Kidney epithelial cell (primary cell): ENCODE measurements at regions not wholly inside any gene's neighbourhood (a gene's known extent, or its start where the extent isn't known, plus 50 kb on each side); places are given as distances from the start of the nearest gene placed in this dataset.
"Not testable (repeated sequence)": the region's sequence is repeated elsewhere in the genome, so short reads cannot be mapped to it uniquely, and the experiment has no call there.

Source experiments
- DNase-seq: peaks from one replicate; pipeline ENCODE4 v3.0.0-alpha.2; 2010; ENCODE audit warnings: low read depth
- H3K27me3 ChIP-seq: 2 replicates; pipeline ENCODE4 v1.6.0; 2011; ENCODE audit warnings: low read length; ENCODE audit not compliant: control insufficient read depth, insufficient read depth
- H3K36me3 ChIP-seq: 2 replicates; pipeline ENCODE4 v1.5.1; 2011; ENCODE audit warnings: low read length; ENCODE audit not compliant: control insufficient read depth, insufficient read depth
- H3K4me3 ChIP-seq: 2 replicates; pipeline ENCODE4 v1.5.1; 2011; ENCODE audit warnings: low read depth, mild to moderate bottlenecking, control low read depth, low read length
- CTCF ChIP-seq: IDR thresholded peaks from 2 replicates; pipeline ENCODE4 v1.5.1; 2011; ENCODE audit warnings: mild to moderate bottlenecking, moderate library complexity, low read length, control low read depth, inconsistent platforms; ENCODE audit not compliant: insufficient read depth, poor library complexity, severe bottlenecking

DNA sequence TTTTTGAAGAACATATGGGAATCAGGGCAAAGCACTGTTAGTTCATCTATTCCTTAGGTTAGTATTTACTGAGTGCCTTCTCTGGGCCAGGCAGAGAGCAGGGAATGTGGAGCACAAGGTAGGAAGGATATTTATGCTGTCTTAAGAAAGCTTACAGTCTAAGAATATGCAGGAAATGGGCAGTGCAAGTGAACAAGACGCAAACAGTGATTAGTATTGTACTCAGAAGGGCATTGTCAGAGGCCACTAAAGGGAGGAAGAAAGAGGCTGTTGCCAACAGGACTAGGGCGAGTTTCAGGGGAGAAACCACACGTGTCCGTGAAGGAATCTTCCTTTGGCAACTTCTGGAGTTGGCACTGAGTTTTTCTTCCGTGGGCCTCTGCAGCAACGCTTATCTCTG is 552.8 kb upstream of the COBL start:
- Histone ChIP-seq H3K27me3 (no peaks in the 10 kb centered on the region), H3K36me3 (no peaks in the 10 kb centered on the region), H3K4me3 (no peak overlapping the region)
- DNase-seq = no peak
- no peak for TF ChIP-seq CTCF

- Histone ChIP-seq H3K27me3 (no peaks in the 10 kb centered on the region), H3K4me3 (no peak overlapping the region), H3K36me3 (no peaks in the 10 kb centered on the region)
- no peak for DNase-seq
- no peak for TF ChIP-seq CTCF
Observed at GRCh38 chr7:51867117-51867516, 550.5 kb upstream of the COBL start.

DNA sequence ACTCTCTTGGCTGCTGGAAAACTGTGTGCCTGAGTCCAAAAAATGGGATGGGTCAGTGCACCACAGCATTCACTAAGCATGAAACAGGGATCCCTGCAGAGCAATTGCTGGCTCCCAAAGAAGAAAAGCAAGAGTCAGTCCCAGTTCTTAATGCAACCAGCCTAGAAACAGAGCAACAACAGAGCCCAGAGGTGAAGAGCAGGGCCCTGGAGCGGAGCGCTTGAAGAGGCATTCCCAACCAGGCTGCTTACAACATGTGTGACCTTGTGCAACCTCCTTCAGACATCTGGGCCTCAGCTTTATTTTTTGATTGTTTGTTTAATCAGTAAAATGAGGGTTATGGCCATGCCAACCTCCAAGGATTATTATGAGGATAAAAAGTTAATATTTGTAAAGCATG is 543.7 kb upstream of the COBL start:
- DNase-seq = no peak
- Histone ChIP-seq H3K4me3 (no peak overlapping the region), H3K27me3 (no peaks in the 10 kb centered on the region), H3K36me3 (no peaks in the 10 kb centered on the region)
- no peak for TF ChIP-seq CTCF

DNA sequence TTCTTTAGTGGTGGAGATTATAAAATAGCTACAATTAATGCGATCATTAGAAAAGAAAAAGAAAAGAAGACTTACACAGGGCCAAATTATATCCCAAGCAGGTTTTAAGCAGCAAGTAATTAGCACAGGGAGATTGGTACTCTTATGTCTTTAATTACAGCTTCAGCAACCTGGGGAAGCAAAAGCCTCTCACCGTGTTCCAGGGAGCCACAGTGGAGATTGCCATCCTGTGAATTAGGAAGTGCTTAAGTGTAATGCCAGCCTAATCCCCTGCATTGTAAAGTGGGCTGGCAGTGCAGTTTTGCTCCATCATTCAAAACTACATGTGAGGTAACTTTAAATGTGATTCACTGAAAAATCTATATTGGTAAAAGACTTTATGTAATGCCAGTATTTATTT is 533.5 kb upstream of the COBL start:
- no peak for TF ChIP-seq CTCF
- DNase-seq = no peak
- H3K36me3 ChIP-seq = no peaks in the 10 kb centered on the region
- H3K4me3 ChIP-seq = no peak overlapping the region
- H3K27me3 ChIP-seq = no peaks in the 10 kb centered on the region

- Histone ChIP-seq H3K4me3 (no peak overlapping the region), H3K36me3 (no peaks in the 10 kb centered on the region), H3K27me3 (no peaks in the 10 kb centered on the region)
- DNase-seq = no peak
- no peak for TF ChIP-seq CTCF
Observed at GRCh38 chr7:51847461-51848134, 531.0 kb upstream of the COBL start.

DNA sequence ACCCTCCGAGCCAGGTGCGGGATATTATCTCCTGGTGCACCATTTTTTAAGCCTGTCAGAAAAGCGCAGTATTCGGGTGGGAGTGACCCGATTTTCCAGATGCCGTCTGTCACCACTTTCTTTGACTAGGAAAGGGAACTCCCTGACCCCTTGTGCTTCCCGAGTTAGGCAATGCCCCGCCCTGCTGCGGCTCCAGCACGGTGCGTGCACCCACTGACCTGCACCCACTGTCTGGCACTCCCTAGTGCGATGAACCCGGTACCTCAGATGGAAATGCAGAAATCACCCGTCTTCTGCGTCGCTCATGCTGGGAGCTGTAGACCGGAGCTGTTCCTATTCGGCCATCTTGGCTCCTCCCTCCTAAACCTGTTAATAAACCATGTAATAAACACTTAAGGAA is 522.5 kb upstream of the COBL start:
- H3K4me3 ChIP-seq, H3K36me3 ChIP-seq, DNase-seq: not testable (repeated sequence)

More for the DNA sequence above, 522.5 kb upstream of the COBL start:
- H3K27me3 ChIP-seq = not testable (repeated sequence)
